Retina (tissue), 1 donor: ENCODE measurements at regions not wholly inside any gene's neighbourhood (a gene's known extent, or its start where the extent isn't known, plus 50 kb on each side); places are given as distances from the start of the nearest gene placed in this dataset.

Experiments used
- DNase-seq: peaks from one replicate; pipeline ENCODE4 v3.0.0-alpha.2; 2016

DNA sequence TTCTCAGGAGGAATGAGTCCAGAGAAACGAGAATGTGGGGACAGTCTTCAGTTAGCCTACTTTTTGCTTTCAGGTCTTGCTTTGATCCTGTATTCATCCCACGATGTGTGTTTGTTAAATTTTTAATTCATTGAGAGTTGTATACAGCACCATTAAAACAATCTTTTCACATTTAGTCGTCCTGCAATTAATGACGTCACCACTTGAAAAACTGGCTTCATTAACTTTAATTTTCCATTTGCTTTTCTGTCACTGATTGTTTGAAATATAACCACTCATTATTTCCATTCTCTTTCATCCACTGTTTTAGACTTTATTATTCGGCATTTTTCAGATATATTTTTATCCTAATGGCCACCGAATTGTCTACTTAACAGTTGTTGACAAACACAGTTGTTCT, 146.9 kb downstream of the TFEC start:
- DNase-seq = no peak

DNA sequence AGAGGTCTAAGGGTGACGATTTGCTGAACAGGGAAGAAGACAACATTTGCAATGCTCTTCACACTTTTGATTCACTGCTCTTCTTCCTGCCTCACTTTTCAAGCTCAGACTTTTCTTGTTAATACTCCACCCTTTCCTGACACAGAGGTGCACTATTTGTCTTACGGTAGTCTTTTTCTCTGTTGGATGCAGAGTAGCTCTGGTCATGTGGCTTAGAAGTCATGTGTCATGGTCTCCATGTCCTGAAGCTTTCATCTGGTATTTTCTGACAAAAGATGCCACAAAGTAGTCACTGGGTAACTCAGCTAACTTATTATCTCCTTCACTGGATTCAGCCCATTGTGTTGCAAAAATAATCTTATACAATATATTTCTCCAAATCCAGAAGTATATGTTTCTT, 149.1 kb downstream of the TFEC start:
- DNase-seq = no peak

DNA sequence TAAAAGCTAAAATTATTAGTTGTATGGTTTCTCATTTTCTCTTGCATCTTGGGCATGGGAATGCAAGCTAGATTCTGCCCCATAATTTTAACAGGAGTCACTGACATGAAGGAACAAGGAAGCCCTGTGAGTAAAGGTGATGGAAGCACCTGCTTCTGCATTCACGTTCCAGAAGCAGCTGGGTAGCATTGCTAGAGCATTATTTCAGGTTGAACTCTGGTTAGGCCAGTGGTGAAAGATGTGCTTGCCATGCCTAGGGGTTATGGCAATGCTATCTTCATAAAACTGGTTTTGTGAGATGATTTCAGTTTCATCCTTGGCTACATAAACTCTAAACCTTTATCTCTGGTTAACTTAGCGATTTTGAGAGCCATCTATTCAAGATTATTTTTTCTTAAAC, 151.4 kb downstream of the TFEC start:
- no peak for DNase-seq

GRCh38 chr7:115869801-115870200, 160.8 kb downstream of the TFEC start:
- DNase-seq = no peak

DNA sequence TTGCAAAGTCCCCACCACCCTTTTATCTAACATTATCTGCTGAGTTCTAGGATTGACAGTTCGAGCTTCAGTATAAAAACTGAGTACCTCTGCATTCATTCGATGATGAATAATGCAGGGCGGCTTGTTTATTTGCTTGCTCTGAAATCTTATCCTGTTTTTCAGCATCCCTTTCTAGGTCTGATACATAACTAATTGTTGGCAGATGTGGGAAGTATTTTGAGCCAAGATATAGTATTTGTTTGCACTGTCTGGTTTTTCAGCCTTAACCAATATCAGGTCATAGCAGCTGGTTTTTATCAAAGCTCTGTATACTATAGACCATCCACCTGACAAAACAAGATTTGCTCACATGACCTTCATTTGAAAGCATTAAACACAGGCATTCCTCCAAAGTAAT, 161.4 kb downstream of the TFEC start:
- no peak for DNase-seq

DNA sequence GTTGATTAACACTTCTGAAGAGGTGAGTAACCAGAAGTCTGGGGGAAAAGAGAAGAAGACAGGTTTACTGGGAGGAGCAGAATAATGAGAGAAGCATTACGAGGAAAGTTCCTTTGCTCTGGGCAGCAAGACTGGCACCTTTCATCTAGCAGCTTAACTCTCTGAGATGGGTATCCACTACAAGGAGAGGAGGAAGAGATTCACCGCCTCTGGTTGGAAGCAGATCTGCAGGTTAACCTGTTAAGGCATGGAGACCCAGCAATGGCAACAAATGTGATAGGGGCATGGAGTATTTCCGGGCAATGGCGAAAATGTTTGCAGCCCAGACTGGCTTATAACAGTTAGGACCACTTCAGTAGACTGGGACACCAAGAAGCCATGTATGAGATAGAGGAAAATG, 162.2 kb downstream of the TFEC start:
- DNase-seq = no peak

DNA sequence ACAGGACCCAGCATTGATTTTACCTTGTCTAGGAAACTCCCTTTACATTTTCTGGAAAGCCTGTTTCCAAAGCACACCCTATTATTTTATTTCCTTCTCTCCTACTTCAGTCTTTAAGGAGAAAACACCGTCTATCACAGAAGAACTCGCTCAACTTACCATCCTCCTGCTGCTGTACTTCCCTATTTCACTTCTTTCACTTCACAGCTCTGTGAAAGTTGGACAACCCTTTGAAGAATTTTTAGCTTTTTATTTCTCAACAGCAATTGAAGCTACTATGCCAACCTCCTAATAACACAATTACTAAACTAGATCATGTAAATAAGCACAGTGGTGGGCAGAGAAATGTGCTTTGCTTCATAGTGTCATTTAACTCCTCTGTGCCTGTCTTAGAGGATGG, 166.5 kb downstream of the TFEC start:
- no peak for DNase-seq

GRCh38 chr7:115851291-115851690, 179.3 kb downstream of the TFEC start:
- DNase-seq = no peak

DNA sequence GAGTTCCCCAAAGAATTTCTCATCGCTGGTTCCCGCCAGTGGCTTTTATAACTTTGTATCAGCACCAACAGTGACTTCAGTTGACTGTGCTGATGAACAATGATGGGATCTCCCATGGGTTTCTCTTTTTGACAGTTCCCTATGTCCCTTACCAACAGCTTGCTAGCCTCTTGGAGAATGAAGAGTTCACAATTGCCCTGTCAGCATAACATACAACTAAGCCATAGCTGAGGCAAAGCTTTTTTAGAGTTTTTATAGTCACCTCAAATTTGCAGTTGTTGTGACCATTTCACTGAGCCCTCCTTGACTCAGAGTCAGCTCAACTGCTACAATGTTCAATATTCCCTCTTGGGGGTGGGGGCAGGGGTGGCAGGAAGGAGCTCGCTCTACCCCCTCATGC, 179.8 kb downstream of the TFEC start:
- no peak for DNase-seq

GRCh38 chr7:115844857-115845256, 185.7 kb downstream of the TFEC start:
- no peak for DNase-seq

GRCh38 chr7:115840702-115841101, 189.9 kb downstream of the TFEC start:
- no peak for DNase-seq

GRCh38 chr7:115838829-115839228, 191.7 kb downstream of the TFEC start:
- no peak for DNase-seq

GRCh38 chr7:115831371-115831770, 199.2 kb downstream of the TFEC start:
- DNase-seq = no peak

GRCh38 chr7:115827305-115828045, 203.1 kb downstream of the TFEC start:
- no peak for DNase-seq

DNA sequence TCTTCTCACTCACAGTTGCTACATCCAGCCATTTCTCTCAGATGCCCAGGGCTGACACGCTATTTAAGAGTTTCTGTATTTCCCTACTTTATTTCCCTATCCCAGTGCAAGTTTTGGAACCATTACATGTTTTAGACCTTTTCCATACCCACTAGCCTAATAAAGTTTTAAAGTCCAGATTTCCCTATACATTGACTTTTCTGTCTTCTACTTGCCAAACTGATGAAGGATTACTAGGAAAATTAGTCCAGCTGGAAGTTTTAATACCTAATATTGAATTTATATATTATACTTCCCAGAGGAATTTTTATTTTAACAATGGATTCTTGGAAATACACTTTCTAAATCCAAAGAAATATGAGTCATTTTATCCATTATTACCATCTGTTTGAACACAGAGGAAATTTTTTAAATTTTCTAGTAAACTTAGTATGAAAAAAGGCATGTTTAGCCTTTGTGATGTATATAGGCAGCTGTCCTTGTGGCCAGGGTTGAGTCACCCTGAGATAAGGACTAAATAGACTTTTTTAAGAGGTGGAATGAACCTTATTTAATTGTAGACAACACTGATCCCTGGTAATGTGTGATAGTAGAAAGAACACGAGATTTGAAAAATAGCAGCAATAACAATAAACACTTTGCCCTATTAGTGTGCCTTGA, 205.0 kb downstream of the TFEC start:
- no peak for DNase-seq

GRCh38 chr7:115822801-115823200, 207.8 kb downstream of the TFEC start:
- DNase-seq = no peak

DNA sequence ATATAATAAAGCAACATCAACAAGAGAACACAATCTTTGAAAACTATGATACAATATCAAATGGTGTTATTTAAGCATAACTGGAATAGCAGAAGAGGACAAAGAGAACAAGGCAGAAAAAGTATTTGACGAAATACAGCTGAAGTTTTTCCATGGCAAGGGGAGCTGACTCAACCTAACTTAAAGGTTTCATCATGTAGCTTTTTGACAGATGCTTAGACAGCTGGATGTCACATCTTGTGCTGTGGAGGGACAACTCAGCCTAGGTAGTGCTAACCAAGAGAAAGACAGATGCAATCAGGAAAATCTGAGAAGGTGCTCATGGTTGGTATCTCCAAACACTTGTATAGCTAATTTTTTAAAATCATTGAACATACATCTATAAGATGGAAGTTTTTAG, 208.2 kb downstream of the TFEC start:
- DNase-seq = no peak

- no peak for DNase-seq
These were observed 214.1 kb downstream of the TFEC start for GRCh38 chr7:115816318-115816974.

GRCh38 chr7:115812794-115813193, 217.8 kb downstream of the TFEC start:
- DNase-seq = peak; percentile 85

DNA sequence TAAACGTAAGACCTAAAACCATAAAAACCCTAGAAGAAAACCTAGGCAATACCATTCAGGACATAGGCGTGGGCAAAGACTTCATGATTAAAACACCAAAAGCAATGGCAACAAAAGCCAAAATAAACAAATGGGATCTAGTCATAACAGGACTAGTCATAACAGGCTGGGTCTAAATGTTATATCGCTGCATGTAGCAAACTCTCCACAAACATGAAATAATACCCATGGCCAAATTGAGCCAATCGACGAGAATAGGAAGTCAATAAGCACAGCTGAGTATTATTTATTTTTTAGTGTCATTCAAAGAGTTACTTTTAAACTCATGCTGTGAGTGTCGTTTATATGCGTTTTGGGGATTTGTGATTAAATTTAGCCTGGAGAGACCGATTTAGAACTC, 225.1 kb downstream of the TFEC start:
- DNase-seq = no peak

- DNase-seq = no peak
These were observed 228.1 kb downstream of the TFEC start for GRCh38 chr7:115802415-115802814.

- DNase-seq = no peak
These were observed 231.1 kb downstream of the TFEC start for GRCh38 chr7:115799430-115799829.

- DNase-seq = no peak
These were observed 236.4 kb downstream of the TFEC start for GRCh38 chr7:115793958-115794702.

DNA sequence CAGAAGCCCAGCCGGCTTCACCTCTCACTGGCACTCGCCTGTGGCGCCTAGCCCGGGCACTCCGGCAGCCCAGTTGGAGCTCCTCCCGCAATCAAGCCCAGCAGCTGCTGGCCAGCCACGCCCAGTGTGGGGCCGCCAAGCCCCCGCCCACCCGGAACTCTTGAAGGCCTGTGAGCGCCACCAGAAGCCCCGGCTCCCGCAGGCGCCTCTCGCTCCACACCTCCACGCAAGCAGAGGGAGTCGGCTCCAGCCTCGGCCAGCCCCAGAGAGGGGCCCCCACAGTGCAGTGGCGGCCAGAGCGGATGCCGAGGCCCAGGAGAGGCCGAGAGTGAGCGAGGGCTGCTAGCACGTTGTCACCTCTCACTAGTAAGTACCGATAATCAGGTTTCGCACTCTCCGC, 240.7 kb downstream of the TFEC start:
- DNase-seq = no peak
